K562 (cell line): ENCODE measurements at regions not wholly inside any gene's neighbourhood (a gene's known extent, or its start where the extent isn't known, plus 50 kb on each side); places are given as distances from the start of the nearest gene placed in this dataset.

ENCODE experiments used
- CBFA2T3 ChIP-seq: fragments of 450-650 bp; IDR thresholded peaks from 2 replicates; pipeline ENCODE4 v1.6.1; 2017
- CREB3L1 ChIP-seq: fragments of 450-650 bp; IDR thresholded peaks from 2 replicates; pipeline ENCODE4 v1.6.1; 2014; ENCODE audit warnings: low read depth, mild to moderate bottlenecking, moderate library complexity, borderline replicate concordance
- CTBP1 ChIP-seq: fragments of 450-650 bp; IDR thresholded peaks from 2 replicates; pipeline ENCODE4 v1.6.1; 2016; ENCODE audit warnings: borderline replicate concordance
- FUS ChIP-seq: fragments of 200-400 bp; formaldehyde crosslinking; optimal IDR thresholded peaks from 2 replicates; pipeline ENCODE3; 2017; ENCODE audit warnings: low read depth, low read length
- KLF1 ChIP-seq: fragments of 450-650 bp; IDR thresholded peaks from 2 replicates; pipeline ENCODE4 v1.6.1; 2016; ENCODE audit warnings: missing genetic modification characterization, missing compliant biosample characterization
- L3MBTL2 ChIP-seq: fragments of 450-650 bp; IDR thresholded peaks from 2 replicates; pipeline ENCODE4 v1.6.1; 2016; ENCODE audit warnings: mild to moderate bottlenecking, moderate library complexity
- MNT ChIP-seq, 2 experiments: fragments of 450-650 bp; conservative IDR thresholded peaks; 2 replicates each; pipeline ENCODE4 v1.6.1; 2017; ENCODE audit warnings: mild to moderate bottlenecking in 2 of 2, moderate library complexity in 2 of 2
- MYC ChIP-seq, 2 experiments: fragments of 250-450 bp in 1 of 2; sonication (Bioruptor Pico) in 1 of 2; IDR thresholded peaks; 2 replicates each; pipeline versions ENCODE4 v1.5.1 to v1.6.1; 2012 to 2021; ENCODE audit warnings: low read depth in 2 of 2, borderline replicate concordance in 1 of 2, improper control_type of control experiment in 1 of 2, low read length in 1 of 2, mild to moderate bottlenecking in 1 of 2, moderate library complexity in 1 of 2
- NFE2 ChIP-seq: IDR thresholded peaks from 2 replicates; pipeline ENCODE4 v1.6.1; 2014; ENCODE audit warnings: antibody characterized with exemption, low read depth
- NFRKB ChIP-seq: fragments of 450-650 bp; IDR thresholded peaks from 2 replicates; pipeline ENCODE4 v1.6.1; 2016; ENCODE audit warnings: low read depth
- NRF1 ChIP-seq, 2 experiments: fragments of 450-650 bp; IDR thresholded peaks in 1 of 2; conservative IDR thresholded peaks in 1 of 2; 2 replicates each; pipeline ENCODE4 v1.6.1; 2014; ENCODE audit warnings: mild to moderate bottlenecking in 2 of 2
- SMAD4 ChIP-seq: fragments of 250-450 bp; sonication (Bioruptor Pico); conservative IDR thresholded peaks from 2 replicates; pipeline ENCODE4 v1.8.0; 2021; ENCODE audit warnings: inconsistent platforms, mild to moderate bottlenecking, moderate library complexity
- SMARCA4 ChIP-seq: fragments of 450-650 bp; IDR thresholded peaks from 2 replicates; pipeline ENCODE4 v1.6.1; 2016
- SMARCE1 ChIP-seq: fragments of 450-650 bp; IDR thresholded peaks from 2 replicates; pipeline ENCODE4 v1.7.1; 2016; ENCODE audit warnings: mild to moderate bottlenecking
- SPI1 ChIP-seq: IDR thresholded peaks from 2 replicates; pipeline ENCODE4 v1.6.1; 2011; ENCODE audit warnings: low read depth, low read length, control low read depth, borderline replicate concordance
- TAF9B ChIP-seq: fragments of 450-650 bp; IDR thresholded peaks from 2 replicates; pipeline ENCODE4 v1.6.1; 2018; ENCODE audit warnings: mild to moderate bottlenecking; ENCODE audit not compliant: partially characterized antibody
- TAL1 ChIP-seq: fragments of 450-650 bp; IDR thresholded peaks from 2 replicates; pipeline ENCODE4 v1.6.1; 2016; ENCODE audit warnings: mild to moderate bottlenecking
- XRCC5 ChIP-seq: fragments of 200-400 bp; formaldehyde crosslinking; IDR thresholded peaks from 2 replicates; pipeline ENCODE4 v1.6.1; 2017; ENCODE audit warnings: low read depth, mild to moderate bottlenecking, low read length
- ZBED1 ChIP-seq: IDR thresholded peaks from 2 replicates; pipeline ENCODE4 v1.6.1; 2014
- ZFP36 ChIP-seq: fragments of 150-350 bp; IDR thresholded peaks from 2 replicates; pipeline ENCODE4 v1.6.1; 2018; ENCODE audit warnings: low read length, low read depth; ENCODE audit not compliant: partially characterized antibody
- ZKSCAN1 ChIP-seq: fragments of 150-350 bp; IDR thresholded peaks from 2 replicates; pipeline ENCODE4 v1.6.1; 2016; ENCODE audit warnings: low read depth, low read length
- ZNF175 ChIP-seq: fragments of 200-800 bp; sonication (Bioruptor generic); IDR thresholded peaks from 2 replicates; pipeline ENCODE4 v1.6.1; 2016; ENCODE audit warnings: low read depth, mild to moderate bottlenecking, missing genetic modification characterization, missing compliant biosample characterization
- ZNF507 ChIP-seq: conservative IDR thresholded peaks from 2 replicates; pipeline ENCODE4 v1.6.1; 2017; ENCODE audit warnings: missing genetic modification characterization, missing compliant biosample characterization
- TF ChIP-seq, protein P1 (sequence below): sonication (generic); IDR thresholded peaks from 2 replicates; pipeline ENCODE4 v1.6.1; 2016
- TF ChIP-seq, protein P2 (sequence below): fragments of 450-650 bp; IDR thresholded peaks from 2 replicates; pipeline ENCODE4 v1.6.1; 2016; ENCODE audit warnings: missing biosample characterization, missing genetic modification characterization

DNA sequence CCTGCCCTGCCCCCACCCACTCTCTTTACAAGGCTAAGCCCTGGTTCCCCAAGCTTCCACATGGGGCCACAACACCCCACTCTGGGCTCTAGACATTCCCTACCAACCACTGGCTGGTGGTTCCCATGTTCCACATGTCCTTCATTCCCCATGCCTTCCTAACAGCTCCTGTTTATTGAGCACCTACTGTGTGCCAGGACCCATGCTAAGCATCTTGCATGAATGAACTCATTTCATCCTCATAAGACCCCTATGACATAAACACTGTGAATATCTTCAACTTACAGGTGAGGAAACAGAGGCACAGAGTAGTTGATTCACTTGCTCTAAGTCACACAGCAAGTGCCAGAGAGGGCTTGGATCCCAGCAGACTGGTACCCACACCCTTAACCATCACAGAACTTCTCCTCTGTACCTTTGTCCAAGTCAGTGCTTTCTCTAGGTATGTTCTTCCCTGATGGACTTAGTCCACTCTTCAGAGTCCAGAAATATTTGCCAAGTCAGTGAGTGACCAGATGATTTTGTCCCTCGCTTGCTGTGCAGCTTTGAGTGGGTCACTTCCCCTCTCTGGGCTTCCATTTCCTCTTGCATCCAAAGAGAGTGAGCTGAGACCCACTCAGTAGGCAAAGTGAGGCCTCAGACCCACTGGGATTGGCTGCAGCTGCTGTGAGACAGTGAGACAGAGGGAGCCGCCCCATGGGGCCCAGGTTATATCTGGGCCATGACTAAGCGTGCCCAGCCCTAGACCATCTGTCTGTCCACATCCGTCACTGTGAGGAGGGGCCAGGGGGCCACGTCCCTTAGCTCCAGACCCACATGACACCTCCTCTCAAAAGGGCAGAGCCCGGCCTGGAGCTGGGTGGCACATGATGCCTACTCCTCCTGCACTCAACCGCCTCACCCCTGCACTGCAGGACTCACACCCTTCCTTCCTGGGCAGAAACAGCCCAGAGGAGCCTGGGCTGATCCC lies 132.4 kb downstream of the MN1 start (continued):
- TF ChIP-seq CREB3L1 = peak; percentile 70; the same call in 1 of the 2 replicates
- TF ChIP-seq, protein P1, sequence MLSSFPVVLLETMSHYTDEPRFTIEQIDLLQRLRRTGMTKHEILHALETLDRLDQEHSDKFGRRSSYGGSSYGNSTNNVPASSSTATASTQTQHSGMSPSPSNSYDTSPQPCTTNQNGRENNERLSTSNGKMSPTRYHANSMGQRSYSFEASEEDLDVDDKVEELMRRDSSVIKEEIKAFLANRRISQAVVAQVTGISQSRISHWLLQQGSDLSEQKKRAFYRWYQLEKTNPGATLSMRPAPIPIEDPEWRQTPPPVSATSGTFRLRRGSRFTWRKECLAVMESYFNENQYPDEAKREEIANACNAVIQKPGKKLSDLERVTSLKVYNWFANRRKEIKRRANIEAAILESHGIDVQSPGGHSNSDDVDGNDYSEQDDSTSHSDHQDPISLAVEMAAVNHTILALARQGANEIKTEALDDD = no peak
- no peak for TF ChIP-seq XRCC5
- TF ChIP-seq MYC (IDR thresholded peaks at IDR 0.05; ENCODE audit: low read depth, low read length) = 0 out of 2 replicates have a peak, but pooled peaks have one; percentile 27
- TF ChIP-seq MYC (CRISPR knock-in tag; IDR thresholded peaks at IDR 0.05; ENCODE audit: borderline replicate concordance, low read depth) = no peak
- TF ChIP-seq TAL1 = no peak
- peak; percentile 53 for TF ChIP-seq TAF9B
- TF ChIP-seq CTBP1 = 0 out of 2 replicates have a peak, but pooled peaks have one; percentile 16
- TF ChIP-seq SMARCE1 = peak; percentile 21; the same call in 1 of the 2 replicates
- peak; percentile 75 for TF ChIP-seq SMAD4 (CRISPR knock-in tag)
- peak; percentile 79 for TF ChIP-seq NFE2
- TF ChIP-seq ZBED1 = no peak
- TF ChIP-seq SMARCA4 = peak; percentile 61
- TF ChIP-seq ZNF175 (CRISPR knock-in tag) = no peak; the same call in 1 of the 2 replicates
- TF ChIP-seq ZFP36 = peak; percentile 89
- TF ChIP-seq, protein P2, sequence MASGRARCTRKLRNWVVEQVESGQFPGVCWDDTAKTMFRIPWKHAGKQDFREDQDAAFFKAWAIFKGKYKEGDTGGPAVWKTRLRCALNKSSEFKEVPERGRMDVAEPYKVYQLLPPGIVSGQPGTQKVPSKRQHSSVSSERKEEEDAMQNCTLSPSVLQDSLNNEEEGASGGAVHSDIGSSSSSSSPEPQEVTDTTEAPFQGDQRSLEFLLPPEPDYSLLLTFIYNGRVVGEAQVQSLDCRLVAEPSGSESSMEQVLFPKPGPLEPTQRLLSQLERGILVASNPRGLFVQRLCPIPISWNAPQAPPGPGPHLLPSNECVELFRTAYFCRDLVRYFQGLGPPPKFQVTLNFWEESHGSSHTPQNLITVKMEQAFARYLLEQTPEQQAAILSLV (tag) = no peak
- peak; percentile 45; the same call in 1 of the 2 replicates for TF ChIP-seq L3MBTL2
- peak; percentile 47; the same call in 1 of the 2 replicates for TF ChIP-seq SPI1
- TF ChIP-seq FUS = no peak
- TF ChIP-seq CBFA2T3 = peak; percentile 60
- TF ChIP-seq KLF1 (tag) = 0 out of 2 replicates have a peak, but pooled peaks have one; percentile 43
- TF ChIP-seq NFRKB = no peak
- peak; percentile 76 for TF ChIP-seq ZKSCAN1
- TF ChIP-seq ZNF507 (tag) = no peak
- TF ChIP-seq MNT (conservative IDR thresholded peaks at IDR 0.05) = peak in 1 of 2 experiments; percentile 42; a peak in 1 of 4 replicates
- peak; percentile 11 to 20; a peak in 1 of 4 replicates for TF ChIP-seq NRF1 (conservative IDR thresholded peaks at IDR 0.05 in 1 of 2, IDR thresholded peaks at IDR 0.05 in 1 of 2)
